Muscle of back (tissue), 3 donors: ENCODE measurements at regions not wholly inside any gene's neighbourhood (a gene's known extent, or its start where the extent isn't known, plus 50 kb on each side); places are given as distances from the start of the nearest gene placed in this dataset.

Source experiments
- DNase-seq, 3 donors: peaks; one replicate each; pipeline versions ENCODE4 v3.0.0 to v3.0.0-alpha.2; 2013

- DNase-seq: no peak
These were observed 482.5 kb downstream of the SUCLA2 start for GRCh38 chr13:47518530-47518929.

DNA sequence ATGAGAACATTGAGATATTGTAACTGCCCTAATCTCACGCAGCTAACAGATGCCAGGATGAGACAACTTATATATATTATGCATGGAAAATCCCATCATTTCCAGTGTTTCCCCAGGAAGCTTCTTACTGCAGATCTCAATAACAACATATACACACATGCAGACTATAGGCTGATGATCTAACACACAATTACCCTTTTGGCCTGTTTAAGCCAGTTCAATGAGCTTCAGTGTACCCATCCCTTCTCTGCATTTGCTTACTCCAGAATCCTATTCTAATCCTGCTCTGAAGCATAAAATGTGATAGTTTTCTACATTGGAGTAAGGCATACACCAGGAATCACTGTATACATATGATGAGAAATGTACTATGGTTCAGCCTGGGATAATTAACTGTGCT lies 489.4 kb downstream of the SUCLA2 start:
- DNase-seq: no peak

DNA sequence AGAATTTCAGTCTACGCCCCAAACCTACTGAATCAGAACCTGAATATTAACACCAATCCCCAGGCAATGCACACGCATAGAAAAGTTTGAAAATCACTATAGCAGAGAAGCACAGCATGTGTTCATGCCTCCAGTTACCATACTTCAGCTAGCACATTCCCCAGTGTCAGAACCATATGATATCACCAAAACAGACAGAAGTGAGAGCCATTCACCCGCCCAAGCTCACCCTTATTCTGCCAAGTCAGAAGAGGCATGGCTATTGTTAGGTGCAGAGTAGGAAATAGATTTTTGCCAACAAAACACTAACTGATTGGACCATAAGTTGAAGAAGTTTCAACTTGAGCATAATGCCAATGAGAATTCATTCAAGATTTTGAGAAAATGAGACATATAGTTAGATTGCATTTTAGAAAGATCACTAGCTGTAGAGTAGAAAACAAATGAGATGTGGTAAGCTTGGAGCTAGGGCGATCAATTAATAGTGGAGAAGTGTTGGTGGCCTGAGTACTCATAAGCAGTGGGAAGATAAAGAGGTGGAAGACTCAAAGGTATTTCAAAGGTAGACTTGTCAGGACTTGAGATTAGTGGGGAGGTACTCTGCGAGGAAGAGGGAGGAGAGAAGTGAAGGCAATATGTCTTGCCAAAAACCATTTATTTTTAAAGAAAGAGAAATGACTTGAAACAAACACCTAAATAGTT lies 492.4 kb downstream of the SUCLA2 start:
- no peak for DNase-seq

- DNase-seq: no peak
These were observed 497.6 kb downstream of the SUCLA2 start for GRCh38 chr13:47503475-47503874.

- no peak for DNase-seq
These were observed 498.9 kb downstream of the SUCLA2 start for GRCh38 chr13:47502166-47502565.

- DNase-seq: peak in 1 of 3 donors; percentile 54
These were observed 501.5 kb downstream of the SUCLA2 start for GRCh38 chr13:47499358-47500150.

DNA sequence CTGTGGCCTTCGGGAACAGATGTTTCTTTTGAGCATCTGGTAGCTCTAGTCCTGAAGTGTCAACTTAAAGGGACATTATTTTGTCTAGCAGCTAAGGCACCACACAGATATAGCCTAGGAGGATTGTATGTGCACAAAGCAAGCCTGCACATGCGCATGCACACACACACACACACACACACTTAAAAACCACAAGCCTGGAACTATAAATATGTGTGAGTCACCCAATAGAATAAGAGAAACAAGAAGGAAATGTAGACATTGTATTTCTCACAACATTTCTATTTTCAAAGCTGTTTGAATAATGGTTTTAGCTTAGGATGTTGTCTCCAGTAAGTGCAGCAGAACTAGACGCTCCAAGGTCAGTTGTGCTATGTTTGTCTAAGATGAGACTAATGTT lies 516.5 kb downstream of the SUCLA2 start:
- peak in 2 of 3 donors; percentile 24 to 72 for DNase-seq

GRCh38 chr13:47481536-47481935 lies 519.5 kb downstream of the SUCLA2 start:
- peak in 1 of 3 donors; percentile 39 for DNase-seq

GRCh38 chr13:47480951-47481350 lies 520.1 kb downstream of the SUCLA2 start:
- peak in 1 of 3 donors; percentile 13 for DNase-seq

- peak in 1 of 3 donors; percentile 88 for DNase-seq
These were observed 521.0 kb downstream of the SUCLA2 start for GRCh38 chr13:47480121-47480520.

DNA sequence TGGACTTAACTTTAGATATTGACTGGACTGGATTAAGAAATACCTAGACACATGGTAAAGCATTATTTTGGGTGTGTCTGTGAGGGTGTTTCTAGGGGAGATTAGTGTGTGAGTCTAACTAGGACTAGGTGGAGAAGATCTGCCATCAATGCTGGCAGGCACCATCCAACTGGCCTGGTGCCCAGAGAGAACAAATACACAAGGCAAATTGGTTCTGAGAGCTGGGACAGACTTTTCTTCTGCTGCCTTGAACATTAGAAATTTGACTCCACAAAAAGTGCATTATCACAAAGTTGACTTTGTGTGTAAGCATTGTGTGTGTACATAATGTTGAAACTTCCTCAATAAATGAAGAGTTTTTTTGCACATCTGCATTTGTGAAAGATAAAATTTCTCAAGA lies 522.1 kb downstream of the SUCLA2 start:
- no peak for DNase-seq

GRCh38 chr13:47475441-47475948 lies 525.6 kb downstream of the SUCLA2 start:
- no peak for DNase-seq

DNA sequence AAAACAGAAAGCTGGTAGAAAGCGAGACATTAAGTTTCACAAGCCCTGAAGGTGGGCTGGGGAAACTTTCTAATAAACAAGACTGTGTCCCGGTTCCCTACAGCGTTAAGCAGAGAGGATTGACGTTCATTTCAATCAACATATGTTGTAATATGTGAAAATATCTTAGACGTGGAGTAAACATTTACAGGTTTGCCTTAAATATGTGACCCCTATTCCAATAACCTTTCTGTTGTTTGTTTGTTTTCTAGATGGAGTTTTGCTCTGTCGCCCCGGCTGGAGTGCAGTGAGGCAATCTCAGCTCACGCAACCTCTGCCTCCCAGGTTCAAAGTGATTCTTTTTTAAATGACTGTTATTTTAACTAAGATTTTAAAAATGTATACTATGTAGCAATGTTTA lies 526.2 kb downstream of the SUCLA2 start:
- no peak for DNase-seq

- DNase-seq: no peak
These were observed 526.7 kb downstream of the SUCLA2 start for GRCh38 chr13:47474326-47474725.

- no peak for DNase-seq
These were observed 528.6 kb downstream of the SUCLA2 start for GRCh38 chr13:47472516-47472915.

DNA sequence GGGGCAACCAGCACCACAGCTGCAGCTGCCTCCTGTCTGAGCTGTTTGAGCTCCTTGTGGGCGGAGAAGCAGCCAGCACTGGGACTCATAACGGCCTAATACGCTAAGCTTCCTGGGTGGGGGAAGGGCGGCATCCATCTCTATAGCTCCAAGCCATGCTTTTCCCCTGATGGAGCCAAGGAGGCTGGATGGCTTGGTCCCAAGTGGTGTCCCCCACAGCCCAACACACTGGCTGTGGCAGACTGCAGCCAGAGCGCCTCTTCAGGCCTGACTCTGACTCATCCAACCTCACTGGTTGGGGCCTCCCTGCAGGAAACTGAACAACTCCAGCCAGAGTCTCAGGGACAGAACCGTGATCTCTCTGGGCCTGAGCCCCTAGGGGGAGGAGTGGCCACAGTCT lies 537.3 kb downstream of the SUCLA2 start:
- DNase-seq: peak in 1 of 3 donors; percentile 70

DNA sequence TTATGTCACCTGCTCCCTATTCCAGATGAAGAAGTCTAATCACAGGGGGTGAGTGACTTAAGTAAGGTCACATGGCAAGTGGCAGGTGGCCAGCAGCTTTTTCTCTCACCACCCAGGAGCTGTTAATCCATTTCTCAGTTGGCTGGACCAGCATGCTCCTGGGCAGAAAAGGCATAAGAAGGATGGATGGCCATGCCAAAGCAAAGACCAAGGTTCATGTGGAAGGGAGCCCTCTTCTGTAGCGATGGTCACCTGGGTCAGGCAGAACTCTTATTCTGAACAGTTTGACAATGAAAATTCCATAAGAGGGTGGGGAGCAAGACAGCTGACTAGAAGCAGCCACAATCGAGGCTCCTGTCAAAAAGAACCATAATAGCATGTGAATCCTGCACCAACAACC lies 538.1 kb downstream of the SUCLA2 start:
- no peak for DNase-seq

GRCh38 chr13:47461816-47462215 lies 539.3 kb downstream of the SUCLA2 start:
- no peak for DNase-seq

GRCh38 chr13:47459512-47459911 lies 541.6 kb downstream of the SUCLA2 start:
- peak in 2 of 3 donors; percentile 20 to 30 for DNase-seq

GRCh38 chr13:47457626-47458025 lies 543.4 kb downstream of the SUCLA2 start:
- DNase-seq: peak in 1 of 3 donors; percentile 42

- DNase-seq: no peak
These were observed 545.4 kb downstream of the SUCLA2 start for GRCh38 chr13:47455626-47456025.

GRCh38 chr13:47454986-47455385 lies 546.1 kb downstream of the SUCLA2 start:
- DNase-seq: no peak

- DNase-seq: peak in 1 of 3 donors; percentile 20
These were observed 540.6 kb upstream of the HTR2A start for GRCh38 chr13:47437406-47437805.
